GM12878 (cell line): ENCODE measurements at regions not wholly inside any gene's neighbourhood (a gene's known extent, or its start where the extent isn't known, plus 50 kb on each side); places are given as distances from the start of the nearest gene placed in this dataset.

ENCODE experiments used
- BACH1 ChIP-seq: fragments of 450-650 bp; IDR thresholded peaks from 2 replicates; pipeline ENCODE4 v1.6.1; 2017; ENCODE audit warnings: mild to moderate bottlenecking, borderline replicate concordance
- CEBPB ChIP-seq, 2 experiments: fragments of 150-350 bp in 1 of 2; IDR thresholded peaks; 2 replicates each; pipeline ENCODE4 v1.6.1; 2012 to 2014; ENCODE audit warnings: low read depth in 2 of 2, low read length in 2 of 2, borderline replicate concordance in 1 of 2, inconsistent platforms in 1 of 2
- E2F4 ChIP-seq: IDR thresholded peaks from 2 replicates; pipeline ENCODE4 v1.6.1; 2012; ENCODE audit warnings: low read depth, low read length, improper control_type of control experiment
- EP300 ChIP-seq, 2 experiments: fragments of 150-350 bp in 1 of 2; IDR thresholded peaks; 2 replicates each; pipeline ENCODE4 v1.6.1; 2011 to 2012; ENCODE audit warnings: low read depth in 2 of 2, low read length in 2 of 2, borderline replicate concordance in 1 of 2, improper control_type of control experiment in 1 of 2, inconsistent platforms in 1 of 2; ENCODE audit not compliant: control insufficient read depth in 1 of 2
- MLLT1 ChIP-seq: fragments of 450-650 bp; IDR thresholded peaks from 2 replicates; pipeline ENCODE4 v1.6.1; 2016; ENCODE audit warnings: mild to moderate bottlenecking
- NFIC ChIP-seq: IDR thresholded peaks from 2 replicates; pipeline ENCODE4 v1.6.1; 2012; ENCODE audit warnings: low read depth, mild to moderate bottlenecking, inconsistent platforms, low read length, moderate library complexity
- PAX5 ChIP-seq: IDR thresholded peaks from 2 replicates; pipeline ENCODE4 v1.6.1; 2011; ENCODE audit warnings: low read depth, low read length, borderline replicate concordance
- POLR2AphosphoS5 ChIP-seq: IDR thresholded peaks from 2 replicates; pipeline ENCODE4 v1.6.1; 2011; ENCODE audit warnings: mild to moderate bottlenecking, low read length, inconsistent platforms
- RAD51 ChIP-seq: fragments of 450-650 bp; IDR thresholded peaks from 2 replicates; pipeline ENCODE4 v1.6.1; 2016; ENCODE audit warnings: moderate library complexity, mild to moderate bottlenecking, inconsistent platforms
- RFX5 ChIP-seq: IDR thresholded peaks from 2 replicates; pipeline ENCODE4 v1.6.1; 2011; ENCODE audit warnings: low read depth, low read length, improper control_type of control experiment
- SRF ChIP-seq, 2 experiments: IDR thresholded peaks; 2 replicates each; pipeline ENCODE4 v1.6.1; 2011; ENCODE audit warnings: low read depth in 2 of 2, low read length in 2 of 2, mild to moderate bottlenecking in 1 of 2, moderate library complexity in 1 of 2
- TCF7 ChIP-seq: IDR thresholded peaks from 2 replicates; pipeline ENCODE4 v1.6.1; 2014; ENCODE audit warnings: antibody characterized with exemption, borderline replicate concordance
- USF2 ChIP-seq: IDR thresholded peaks from 2 replicates; pipeline ENCODE4 v1.6.1; 2011; ENCODE audit warnings: low read depth, low read length, improper control_type of control experiment, borderline replicate concordance

GRCh38 chr3:68504201-68504600, 428.1 kb downstream of the TAFA4 start:
- TF ChIP-seq TCF7: no peak
- no peak for TF ChIP-seq RAD51
- TF ChIP-seq NFIC: no peak
- TF ChIP-seq E2F4: no peak
- no peak for TF ChIP-seq CEBPB (IDR thresholded peaks at IDR 0.05; ENCODE audit: borderline replicate concordance in 1 of 2, low read depth in 2 of 2, low read length in 2 of 2)
- no peak for TF ChIP-seq POLR2AphosphoS5
- TF ChIP-seq EP300 (IDR thresholded peaks at IDR 0.05; ENCODE audit: borderline replicate concordance in 1 of 2, control insufficient read depth in 1 of 2, low read depth in 2 of 2, low read length in 2 of 2): no peak
- TF ChIP-seq BACH1: no peak
- no peak for TF ChIP-seq SRF (IDR thresholded peaks at IDR 0.05; ENCODE audit: low read depth in 2 of 2, low read length in 2 of 2)
- no peak for TF ChIP-seq PAX5
- no peak for TF ChIP-seq MLLT1
- no peak for TF ChIP-seq RFX5
- no peak for TF ChIP-seq USF2
